NCI-H1048 (cell line): ENCODE measurements at regions not wholly inside any gene's neighbourhood (a gene's known extent, or its start where the extent isn't known, plus 50 kb on each side); places are given as distances from the start of the nearest gene placed in this dataset.
"Not testable (repeated sequence)": the region's sequence is repeated elsewhere in the genome, so short reads cannot be mapped to it uniquely, and the experiment has no call there.

Experiments
- DNase-seq: peaks from one replicate; lab custom pipeline; 2025; lab: John Stamatoyannopoulos, UW

DNA sequence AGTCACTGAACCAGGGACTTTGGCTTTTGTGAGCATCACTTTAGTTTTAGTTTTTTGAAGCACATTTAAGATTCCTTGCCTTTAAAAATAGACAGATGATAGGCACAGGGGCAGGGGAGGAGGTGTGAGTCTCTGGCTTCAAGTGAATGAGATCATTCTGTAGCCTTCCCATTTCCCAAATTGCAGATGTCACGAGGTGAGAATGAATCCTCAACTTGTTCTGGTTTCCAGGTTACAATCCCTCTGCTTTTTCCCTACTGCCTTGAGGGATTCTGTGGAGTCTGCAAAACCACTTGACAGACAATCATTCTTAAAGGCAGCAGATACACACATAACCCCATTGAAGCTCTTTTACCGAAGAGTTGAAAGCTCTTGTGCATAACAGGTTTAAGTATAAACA lies 332.4 kb downstream of the DMAC1 start:
- DNase-seq: no peak

DNA sequence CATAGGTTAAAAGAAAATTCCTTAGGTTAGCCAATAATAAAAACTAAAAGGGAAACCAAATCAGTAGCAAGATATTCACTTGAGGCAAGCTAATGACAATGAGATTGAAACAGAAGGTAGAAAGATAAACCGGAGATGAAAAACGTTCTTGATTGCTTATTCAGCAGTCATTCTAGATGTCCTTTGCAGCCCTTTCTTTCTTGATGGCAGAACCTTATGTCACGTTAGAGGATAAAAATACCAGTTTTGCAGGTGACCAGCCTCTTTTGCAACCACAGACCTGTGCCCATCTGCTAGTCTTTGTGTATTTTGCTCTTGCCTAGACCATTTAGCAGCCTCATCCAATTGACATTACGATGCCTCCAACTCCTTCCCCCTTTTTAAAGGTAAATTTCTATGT lies 337.8 kb downstream of the DMAC1 start:
- DNase-seq: no peak

DNA sequence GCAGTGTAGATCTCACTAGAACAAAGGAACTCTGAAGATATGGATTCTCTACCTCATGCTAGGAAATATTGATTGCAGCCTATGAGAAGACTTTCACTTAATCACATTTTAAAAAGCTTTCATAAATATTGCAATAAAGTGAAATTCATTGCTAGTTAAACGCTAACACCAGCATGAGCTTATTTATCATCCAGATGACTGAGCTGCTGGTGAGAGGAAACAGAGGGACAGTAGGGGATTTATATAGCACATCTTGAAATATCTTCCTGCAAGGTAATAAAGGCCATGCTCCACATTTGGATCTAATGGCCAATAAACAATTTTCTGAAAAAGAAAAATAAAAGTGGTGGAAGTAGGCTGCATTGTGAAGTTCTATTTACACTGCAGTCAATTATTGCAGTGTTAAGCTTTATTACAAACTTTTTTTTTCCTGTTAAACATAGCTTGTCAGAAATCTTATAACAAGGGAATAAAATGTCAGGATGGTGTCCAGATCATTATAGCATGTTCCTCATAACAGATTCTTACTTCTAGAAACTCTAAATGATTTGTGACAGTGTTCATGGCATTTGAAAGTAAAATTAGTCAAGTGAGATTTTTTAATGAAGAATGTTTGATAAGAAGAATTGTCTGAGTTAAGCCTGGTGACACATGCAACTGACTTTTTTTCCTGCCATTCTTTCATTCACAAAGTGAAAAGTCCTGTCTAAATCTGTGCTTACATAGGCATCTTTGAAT lies 342.6 kb downstream of the DMAC1 start:
- DNase-seq: no peak

GRCh38 chr9:7456377-7456776 lies 343.2 kb downstream of the DMAC1 start:
- DNase-seq: no peak

DNA sequence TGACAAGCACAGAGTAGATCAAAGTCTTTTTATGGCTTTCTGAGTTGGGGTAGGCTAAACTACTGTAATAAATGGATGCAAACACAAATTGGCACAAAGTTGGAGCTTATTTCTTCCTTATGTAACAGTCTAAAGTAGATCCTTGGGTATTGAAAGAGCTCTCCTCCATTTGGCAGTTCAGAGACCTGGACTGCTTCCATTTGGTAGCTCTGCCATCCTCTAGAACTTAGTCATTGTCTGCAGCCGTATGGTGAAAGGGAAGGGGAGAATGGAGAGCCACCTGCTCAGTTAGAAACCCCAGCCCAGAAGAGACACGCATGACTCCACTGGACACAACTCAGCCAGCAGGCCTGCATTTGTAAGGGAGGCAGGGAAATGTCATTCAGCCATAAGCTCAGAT lies 345.0 kb downstream of the DMAC1 start:
- DNase-seq: no peak

DNA sequence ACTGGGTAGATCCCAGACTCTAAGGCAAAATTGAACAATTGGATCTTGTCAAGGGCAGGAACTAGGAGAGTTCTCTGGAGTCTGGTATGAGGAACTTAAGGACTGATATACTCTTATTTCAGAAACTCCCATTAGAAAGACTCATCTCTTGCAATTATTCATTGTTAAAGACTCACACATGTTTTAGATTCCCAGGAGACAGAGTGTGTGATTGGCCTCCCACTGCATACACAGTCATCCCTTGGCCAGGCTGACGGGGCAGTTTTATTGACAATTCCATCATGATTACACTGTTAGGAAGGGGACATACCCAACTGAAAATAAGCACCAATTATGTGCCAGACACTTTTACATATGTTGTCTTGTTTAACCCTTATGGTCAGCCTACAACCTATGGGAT lies 347.2 kb downstream of the DMAC1 start:
- no peak for DNase-seq

DNA sequence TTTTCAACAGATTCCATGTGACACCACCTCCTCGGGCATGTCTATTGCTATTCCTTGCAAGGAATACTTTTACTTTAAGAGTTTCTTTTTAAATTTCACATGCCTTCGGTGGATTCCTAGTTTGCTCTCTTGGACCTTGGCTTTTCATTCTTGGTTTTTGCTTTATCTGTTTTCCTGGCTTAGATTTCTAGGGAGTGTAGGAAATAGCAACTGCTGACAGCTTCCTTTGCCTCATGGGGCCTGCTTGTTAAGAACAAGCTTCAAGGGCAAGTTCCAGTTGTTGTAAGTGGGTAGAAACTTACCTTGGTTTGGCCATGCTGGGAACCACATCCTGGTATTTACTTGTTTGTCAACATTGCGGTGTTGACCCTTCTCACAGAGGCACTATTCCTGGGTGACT lies 348.5 kb downstream of the DMAC1 start:
- no peak for DNase-seq

- no peak for DNase-seq
Observed at GRCh38 chr9:7443541-7443940, 356.0 kb downstream of the DMAC1 start.

GRCh38 chr9:7439355-7439995 lies 360.1 kb downstream of the DMAC1 start:
- DNase-seq: no peak

- DNase-seq: no peak
Observed at GRCh38 chr9:7436754-7437153, 362.8 kb downstream of the DMAC1 start.

GRCh38 chr9:7433508-7434292 lies 365.9 kb downstream of the DMAC1 start:
- DNase-seq: no peak

DNA sequence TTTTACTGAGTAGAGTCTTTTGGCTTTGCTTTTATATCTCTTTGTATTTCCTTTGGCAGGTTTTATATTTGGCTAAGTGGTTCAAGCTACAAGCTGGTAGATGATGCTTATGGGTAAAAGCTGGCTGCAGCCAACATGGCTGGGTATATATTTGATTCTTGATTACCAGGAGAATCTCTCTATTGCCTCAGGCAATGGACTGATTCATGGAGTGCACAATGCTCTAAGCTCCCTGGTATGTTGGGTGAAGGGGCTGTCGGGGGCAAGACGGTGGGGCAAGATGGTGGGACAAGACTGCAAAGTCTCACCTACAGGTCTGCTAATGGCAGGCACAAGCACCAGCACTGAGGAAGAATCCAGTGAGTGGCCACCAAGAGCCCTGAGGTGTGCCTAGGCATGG lies 366.6 kb downstream of the DMAC1 start:
- DNase-seq: no peak

DNA sequence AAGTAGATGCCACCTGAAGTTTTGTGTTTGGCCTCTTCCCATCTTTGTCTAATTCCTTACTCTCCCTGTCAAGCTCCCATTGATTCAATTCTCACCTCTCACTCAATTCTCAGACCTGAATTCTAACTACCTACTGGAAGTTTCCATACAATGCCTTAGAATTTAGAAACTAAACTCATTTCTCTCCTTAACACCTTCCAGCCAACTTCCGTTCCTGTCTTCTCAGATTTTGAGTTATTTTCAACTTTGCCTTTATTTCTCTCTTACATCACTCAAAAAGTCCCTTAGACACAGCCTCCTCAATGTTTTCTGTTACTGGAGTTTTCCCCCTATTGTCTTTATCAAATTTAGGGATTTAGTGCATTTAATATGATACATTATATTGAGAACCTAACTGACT lies 382.2 kb downstream of the DMAC1 start:
- DNase-seq: not testable (repeated sequence)

- no peak for DNase-seq
Observed at GRCh38 chr9:7415836-7416235, 383.7 kb downstream of the DMAC1 start.

GRCh38 chr9:7408845-7409244 lies 390.7 kb downstream of the DMAC1 start:
- DNase-seq: no peak

DNA sequence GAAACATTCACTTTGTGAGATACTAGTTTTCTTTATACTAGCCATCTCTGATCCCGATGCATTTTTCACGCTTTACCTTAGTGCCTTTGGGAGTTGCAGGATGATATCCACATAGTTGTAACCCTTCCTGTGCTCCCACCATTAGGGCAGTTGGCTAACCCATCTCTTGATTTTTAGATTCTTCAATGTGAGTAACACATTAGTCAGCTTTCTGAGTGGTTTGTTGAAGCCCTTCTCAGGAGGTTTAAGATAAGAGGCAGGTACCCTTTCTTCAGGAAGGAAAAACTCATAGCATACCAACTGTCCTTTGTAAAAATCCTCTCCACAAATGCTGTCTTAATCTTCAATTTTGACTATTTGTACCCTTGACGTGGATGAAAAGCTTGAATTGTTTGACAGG lies 392.3 kb downstream of the DMAC1 start:
- DNase-seq: no peak

GRCh38 chr9:7405924-7406604 lies 393.5 kb downstream of the DMAC1 start:
- DNase-seq: no peak

- no peak for DNase-seq
Observed at GRCh38 chr9:7403839-7404487, 395.6 kb downstream of the DMAC1 start.

DNA sequence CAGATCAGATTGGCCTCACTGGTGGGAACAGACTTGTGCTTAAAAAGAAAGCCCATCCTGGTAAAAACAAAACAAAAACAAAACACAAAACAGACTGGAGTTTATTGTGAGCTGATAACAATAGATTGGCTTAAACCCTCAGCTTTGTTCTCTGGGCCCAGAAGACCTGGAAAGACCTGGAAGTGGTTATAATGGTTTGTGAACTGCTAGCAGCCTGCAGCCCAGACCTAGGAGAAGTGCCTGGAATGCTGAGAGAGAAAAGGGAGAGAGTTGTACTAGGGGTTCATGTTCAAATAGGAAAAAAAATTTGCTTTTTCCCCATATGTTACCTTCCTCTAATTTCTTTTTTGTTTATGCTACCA lies 396.6 kb downstream of the DMAC1 start:
- DNase-seq: no peak

GRCh38 chr9:7402334-7403027 lies 397.1 kb downstream of the DMAC1 start:
- DNase-seq: no peak

DNA sequence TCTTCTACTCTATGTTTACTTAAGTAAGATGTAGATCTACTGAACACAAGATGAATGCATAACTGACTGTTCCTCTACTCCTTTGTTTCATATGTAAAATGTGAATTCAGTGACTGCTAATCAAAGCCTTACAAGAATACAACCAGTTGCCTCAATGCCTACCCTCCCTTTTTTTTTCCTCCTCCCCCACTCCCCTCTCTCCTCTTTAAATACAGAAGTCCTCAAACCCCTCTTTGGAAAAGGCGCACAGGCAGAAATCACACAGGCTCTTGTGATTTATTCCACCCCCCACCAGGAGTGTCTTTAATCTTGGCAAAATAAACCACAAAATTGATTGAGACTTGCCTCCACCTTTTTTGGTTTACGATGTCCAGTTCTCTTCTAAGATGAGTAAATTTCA lies 398.5 kb downstream of the DMAC1 start:
- no peak for DNase-seq
